ENCODE measurements at regions not wholly inside any gene's neighbourhood (a gene's known extent, or its start where the extent isn't known, plus 50 kb on each side); places are given as distances from the start of the nearest gene placed in this dataset.

GRCh38 chr12:93323625-93324329, 53.9 kb upstream of the NUDT4 start:
- DNase-seq, result no peak
- TF ChIP-seq CTCF (IDR thresholded peaks at IDR 0.05), result no peak
- no peaks in the 10 kb centered on the region for H3K27me3 ChIP-seq
- peak in 5 of 8 donors; percentile 44 to 75 (median 54) for ATAC-seq
- H3K9me3 ChIP-seq, result no peaks in the 10 kb centered on the region
- H3K4me1 ChIP-seq, result peaks cover 0 to 9% (median 0%) of the 10 kb centered on the region in 9 donors
- 64 to 73% methylated on average over 5 of the region's 5 CpGs for WGBS, 2 donors
- peak overlapping the region in 1 of 10 donors; percentile 13 for H3K27ac ChIP-seq
- no peak overlapping the region for H3K4me3 ChIP-seq
- intact Hi-C loops (cut with DNase I), result no loop called here
- no peaks in the 10 kb centered on the region for H3K36me3 ChIP-seq

GRCh38 chr12:93325855-93326254, 51.9 kb upstream of the NUDT4 start:
- Histone ChIP-seq H3K27ac (no peak overlapping the region), H3K27me3 (no peaks in the 10 kb centered on the region), H3K4me1 (peaks cover 0 to 9% (median 0%) of the 10 kb centered on the region in 9 donors), H3K9me3 (no peaks in the 10 kb centered on the region), H3K4me3 (no peak overlapping the region), H3K36me3 (no peaks in the 10 kb centered on the region)
- WGBS, 2 donors, result 95 to 97% methylated on average over 7 of the region's 7 CpGs
- DNase-seq (no peak), ATAC-seq (no peak)
- no peak for TF ChIP-seq CTCF (IDR thresholded peaks at IDR 0.05)
- intact Hi-C loops (cut with DNase I), result no loop called here

Measured in heart right ventricle (tissue), 16 donors.